HEK293 (cell line): ENCODE measurements at regions not wholly inside any gene's neighbourhood (a gene's known extent, or its start where the extent isn't known, plus 50 kb on each side); places are given as distances from the start of the nearest gene placed in this dataset.

Source experiments
- CTCF ChIA-PET: fragments of 350-600 bp; formaldehyde crosslinking; extraction: SDS; loops from one replicate; lab custom pipeline; 2021; ENCODE audit warnings: antibody characterized with exemption; lab: Yijun Ruan, JAX
- POLR2A ChIA-PET: fragments of 300-600 bp; formaldehyde crosslinking; extraction: SDS; loops from one replicate; lab custom pipeline; 2020; ENCODE audit warnings: antibody characterized with exemption, inconsistent platforms; lab: Yijun Ruan, JAX
- H3K27ac ChIP-seq: fragments of 200-500 bp; sonication (Bioruptor generic); 2 replicates; pipeline ENCODE4 v1.5.1; 2014; ENCODE audit warnings: low read depth, low read length, control low read depth, inconsistent platforms; ENCODE audit errors: extremely low read depth
- H3K36me3 ChIP-seq, 2 experiments: fragments of 200-500 bp in 1 of 2; sonication (Bioruptor generic) in 1 of 2; 1 replicate in 1 of 2; 2 replicates in 1 of 2; pipeline ENCODE4 v1.5.1; 2014 to 2017; ENCODE audit warnings: inconsistent platforms in 2 of 2, low read length in 2 of 2; ENCODE audit not compliant: control insufficient read depth in 2 of 2, insufficient read depth in 1 of 2
- H3K4me1 ChIP-seq: fragments of 200-500 bp; sonication (Bioruptor generic); 2 replicates; pipeline ENCODE4 v1.5.1; 2014; ENCODE audit warnings: mild to moderate bottlenecking, low read length, inconsistent platforms; ENCODE audit not compliant: control insufficient read depth, insufficient read depth
- H3K4me3 ChIP-seq: 2 replicates; pipeline ENCODE4 v1.5.1; 2011; ENCODE audit warnings: low read depth, mild to moderate bottlenecking, control low read depth, low read length, moderate library complexity
- H3K9me3 ChIP-seq: fragments of 200-500 bp; sonication (Bioruptor generic); 2 replicates; pipeline ENCODE4 v1.5.1; 2014; ENCODE audit warnings: low read depth, low read length, inconsistent platforms; ENCODE audit not compliant: control insufficient read depth, insufficient read depth
- BCL11A ChIP-seq: fragments of 450-650 bp; formaldehyde crosslinking; IDR thresholded peaks from 2 replicates; pipeline ENCODE4 v1.5.1; 2016; ENCODE audit warnings: low read depth, missing biosample characterization, missing genetic modification characterization
- SETDB1 ChIP-seq: IDR thresholded peaks from one replicate; pipeline ENCODE4 v1.6.1; 2017; ENCODE audit warnings: mild to moderate bottlenecking, low read length, moderate library complexity, mixed read lengths; ENCODE audit not compliant: insufficient read length
- SP2 ChIP-seq: fragments of 450-650 bp; formaldehyde crosslinking; IDR thresholded peaks from 2 replicates; pipeline ENCODE4 v1.5.1; 2016; ENCODE audit warnings: missing biosample characterization, missing genetic modification characterization
- ZNF366 ChIP-seq: fragments of 450-650 bp; formaldehyde crosslinking; conservative IDR thresholded peaks from 2 replicates; pipeline ENCODE4 v1.5.1; 2016; ENCODE audit warnings: missing biosample characterization, missing genetic modification characterization
- ZNF48 ChIP-seq: fragments of 450-650 bp; formaldehyde crosslinking; IDR thresholded peaks from 2 replicates; pipeline ENCODE4 v1.5.1; 2016; ENCODE audit warnings: missing biosample characterization, missing genetic modification characterization
- ZNF548 ChIP-seq: fragments of 450-650 bp; formaldehyde crosslinking; IDR thresholded peaks from 2 replicates; pipeline ENCODE4 v1.5.1; 2016; ENCODE audit warnings: missing biosample characterization, missing genetic modification characterization
- TF ChIP-seq, protein P1 (sequence below): fragments of 450-650 bp; formaldehyde crosslinking; IDR thresholded peaks from 2 replicates; pipeline ENCODE4 v1.5.1; 2016; ENCODE audit warnings: missing biosample characterization, missing genetic modification characterization
- TF ChIP-seq, protein P2 (sequence below): fragments of 450-650 bp; formaldehyde crosslinking; IDR thresholded peaks from 2 replicates; pipeline ENCODE4 v1.5.1; 2016; ENCODE audit warnings: missing biosample characterization, missing genetic modification characterization
- TF ChIP-seq, protein P3 (sequence below): fragments of 450-650 bp; formaldehyde crosslinking; IDR thresholded peaks from 2 replicates; pipeline ENCODE4 v1.5.1; 2017; ENCODE audit warnings: missing biosample characterization, missing genetic modification characterization
- TF ChIP-seq, protein P4 (sequence below): fragments of 450-650 bp; formaldehyde crosslinking; IDR thresholded peaks from 2 replicates; pipeline ENCODE4 v1.5.1; 2016; ENCODE audit warnings: missing biosample characterization, missing genetic modification characterization
- TF ChIP-seq, protein P5 (sequence below): sonication (generic); formaldehyde crosslinking; IDR thresholded peaks from 2 replicates; pipeline ENCODE4 v1.8.1; 2022; ENCODE audit warnings: mild to moderate bottlenecking, moderate library complexity, missing genetic modification reagents
- TF ChIP-seq, protein P6 (sequence below): fragments of 450-650 bp; formaldehyde crosslinking; IDR thresholded peaks from 2 replicates; pipeline ENCODE4 v1.5.1; 2017; ENCODE audit warnings: missing biosample characterization, mild to moderate bottlenecking, missing genetic modification characterization, moderate library complexity

DNA sequence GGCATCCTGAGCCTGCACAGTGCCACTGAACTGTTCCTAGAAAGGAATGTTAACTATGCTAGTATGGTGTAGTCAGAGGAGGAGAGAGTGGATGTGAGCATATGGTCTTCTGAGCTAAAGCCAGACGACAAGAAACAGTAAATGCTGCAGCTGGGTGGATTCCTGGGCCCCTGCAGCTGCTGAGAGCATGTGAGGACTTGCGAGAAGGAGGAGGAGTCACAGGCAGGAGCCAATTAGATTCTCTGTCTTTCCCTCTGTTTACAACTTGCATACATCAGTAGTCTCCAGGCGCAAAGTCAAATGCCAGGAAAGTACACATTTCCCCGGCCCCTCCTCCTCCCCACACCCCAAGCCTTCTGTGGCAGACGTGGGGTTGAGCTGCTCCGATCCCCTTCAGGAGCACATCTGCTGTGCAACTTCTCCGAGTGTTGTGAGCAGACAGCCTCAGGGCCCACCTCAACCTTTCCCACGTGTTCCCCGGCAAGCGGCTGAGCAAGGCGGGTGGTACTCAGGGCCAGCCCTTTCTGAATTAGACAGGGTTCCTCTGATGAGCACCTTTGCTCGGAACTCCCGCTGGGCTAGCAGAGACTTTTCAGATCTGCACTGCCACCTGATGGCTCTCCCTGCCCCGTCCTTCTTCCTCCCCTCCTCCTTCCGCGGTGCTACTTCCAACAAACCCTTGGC lies 108.7 kb upstream of the ATP6AP2 start (continued):
- TF ChIP-seq, protein P1, sequence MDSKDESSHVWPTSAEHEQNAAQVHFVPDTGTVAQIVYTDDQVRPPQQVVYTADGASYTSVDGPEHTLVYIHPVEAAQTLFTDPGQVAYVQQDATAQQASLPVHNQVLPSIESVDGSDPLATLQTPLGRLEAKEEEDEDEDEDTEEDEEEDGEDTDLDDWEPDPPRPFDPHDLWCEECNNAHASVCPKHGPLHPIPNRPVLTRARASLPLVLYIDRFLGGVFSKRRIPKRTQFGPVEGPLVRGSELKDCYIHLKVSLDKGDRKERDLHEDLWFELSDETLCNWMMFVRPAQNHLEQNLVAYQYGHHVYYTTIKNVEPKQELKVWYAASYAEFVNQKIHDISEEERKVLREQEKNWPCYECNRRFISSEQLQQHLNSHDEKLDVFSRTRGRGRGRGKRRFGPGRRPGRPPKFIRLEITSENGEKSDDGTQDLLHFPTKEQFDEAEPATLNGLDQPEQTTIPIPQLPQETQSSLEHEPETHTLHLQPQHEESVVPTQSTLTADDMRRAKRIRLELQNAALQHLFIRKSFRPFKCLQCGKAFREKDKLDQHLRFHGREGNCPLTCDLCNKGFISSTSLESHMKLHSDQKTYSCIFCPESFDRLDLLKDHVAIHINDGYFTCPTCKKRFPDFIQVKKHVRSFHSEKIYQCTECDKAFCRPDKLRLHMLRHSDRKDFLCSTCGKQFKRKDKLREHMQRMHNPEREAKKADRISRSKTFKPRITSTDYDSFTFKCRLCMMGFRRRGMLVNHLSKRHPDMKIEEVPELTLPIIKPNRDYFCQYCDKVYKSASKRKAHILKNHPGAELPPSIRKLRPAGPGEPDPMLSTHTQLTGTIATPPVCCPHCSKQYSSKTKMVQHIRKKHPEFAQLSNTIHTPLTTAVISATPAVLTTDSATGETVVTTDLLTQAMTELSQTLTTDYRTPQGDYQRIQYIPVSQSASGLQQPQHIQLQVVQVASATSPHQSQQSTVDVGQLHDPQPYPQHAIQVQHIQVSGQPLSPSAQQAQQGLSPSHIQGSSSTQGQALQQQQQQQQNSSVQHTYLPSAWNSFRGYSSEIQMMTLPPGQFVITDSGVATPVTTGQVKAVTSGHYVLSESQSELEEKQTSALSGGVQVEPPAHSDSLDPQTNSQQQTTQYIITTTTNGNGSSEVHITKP (tag by site-specific recombination), result peak; percentile 45; the same call in 1 of the 2 replicates
- TF ChIP-seq SETDB1, result peak; percentile 44
- TF ChIP-seq, protein P2, sequence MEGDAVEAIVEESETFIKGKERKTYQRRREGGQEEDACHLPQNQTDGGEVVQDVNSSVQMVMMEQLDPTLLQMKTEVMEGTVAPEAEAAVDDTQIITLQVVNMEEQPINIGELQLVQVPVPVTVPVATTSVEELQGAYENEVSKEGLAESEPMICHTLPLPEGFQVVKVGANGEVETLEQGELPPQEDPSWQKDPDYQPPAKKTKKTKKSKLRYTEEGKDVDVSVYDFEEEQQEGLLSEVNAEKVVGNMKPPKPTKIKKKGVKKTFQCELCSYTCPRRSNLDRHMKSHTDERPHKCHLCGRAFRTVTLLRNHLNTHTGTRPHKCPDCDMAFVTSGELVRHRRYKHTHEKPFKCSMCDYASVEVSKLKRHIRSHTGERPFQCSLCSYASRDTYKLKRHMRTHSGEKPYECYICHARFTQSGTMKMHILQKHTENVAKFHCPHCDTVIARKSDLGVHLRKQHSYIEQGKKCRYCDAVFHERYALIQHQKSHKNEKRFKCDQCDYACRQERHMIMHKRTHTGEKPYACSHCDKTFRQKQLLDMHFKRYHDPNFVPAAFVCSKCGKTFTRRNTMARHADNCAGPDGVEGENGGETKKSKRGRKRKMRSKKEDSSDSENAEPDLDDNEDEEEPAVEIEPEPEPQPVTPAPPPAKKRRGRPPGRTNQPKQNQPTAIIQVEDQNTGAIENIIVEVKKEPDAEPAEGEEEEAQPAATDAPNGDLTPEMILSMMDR (tag by site-specific recombination), result peak; percentile 62
- no peak for TF ChIP-seq ZNF48 (tag by site-specific recombination)
- no peak for TF ChIP-seq BCL11A (tag by site-specific recombination)
- TF ChIP-seq, protein P3, sequence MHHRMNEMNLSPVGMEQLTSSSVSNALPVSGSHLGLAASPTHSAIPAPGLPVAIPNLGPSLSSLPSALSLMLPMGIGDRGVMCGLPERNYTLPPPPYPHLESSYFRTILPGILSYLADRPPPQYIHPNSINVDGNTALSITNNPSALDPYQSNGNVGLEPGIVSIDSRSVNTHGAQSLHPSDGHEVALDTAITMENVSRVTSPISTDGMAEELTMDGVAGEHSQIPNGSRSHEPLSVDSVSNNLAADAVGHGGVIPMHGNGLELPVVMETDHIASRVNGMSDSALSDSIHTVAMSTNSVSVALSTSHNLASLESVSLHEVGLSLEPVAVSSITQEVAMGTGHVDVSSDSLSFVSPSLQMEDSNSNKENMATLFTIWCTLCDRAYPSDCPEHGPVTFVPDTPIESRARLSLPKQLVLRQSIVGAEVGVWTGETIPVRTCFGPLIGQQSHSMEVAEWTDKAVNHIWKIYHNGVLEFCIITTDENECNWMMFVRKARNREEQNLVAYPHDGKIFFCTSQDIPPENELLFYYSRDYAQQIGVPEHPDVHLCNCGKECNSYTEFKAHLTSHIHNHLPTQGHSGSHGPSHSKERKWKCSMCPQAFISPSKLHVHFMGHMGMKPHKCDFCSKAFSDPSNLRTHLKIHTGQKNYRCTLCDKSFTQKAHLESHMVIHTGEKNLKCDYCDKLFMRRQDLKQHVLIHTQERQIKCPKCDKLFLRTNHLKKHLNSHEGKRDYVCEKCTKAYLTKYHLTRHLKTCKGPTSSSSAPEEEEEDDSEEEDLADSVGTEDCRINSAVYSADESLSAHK (tag by site-specific recombination), result no peak
- TF ChIP-seq, protein P4, sequence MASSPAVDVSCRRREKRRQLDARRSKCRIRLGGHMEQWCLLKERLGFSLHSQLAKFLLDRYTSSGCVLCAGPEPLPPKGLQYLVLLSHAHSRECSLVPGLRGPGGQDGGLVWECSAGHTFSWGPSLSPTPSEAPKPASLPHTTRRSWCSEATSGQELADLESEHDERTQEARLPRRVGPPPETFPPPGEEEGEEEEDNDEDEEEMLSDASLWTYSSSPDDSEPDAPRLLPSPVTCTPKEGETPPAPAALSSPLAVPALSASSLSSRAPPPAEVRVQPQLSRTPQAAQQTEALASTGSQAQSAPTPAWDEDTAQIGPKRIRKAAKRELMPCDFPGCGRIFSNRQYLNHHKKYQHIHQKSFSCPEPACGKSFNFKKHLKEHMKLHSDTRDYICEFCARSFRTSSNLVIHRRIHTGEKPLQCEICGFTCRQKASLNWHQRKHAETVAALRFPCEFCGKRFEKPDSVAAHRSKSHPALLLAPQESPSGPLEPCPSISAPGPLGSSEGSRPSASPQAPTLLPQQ, result peak; percentile 85
- TF ChIP-seq ZNF366 (tag by site-specific recombination), result peak; percentile 33; the same call in 1 of the 2 replicates

DNA sequence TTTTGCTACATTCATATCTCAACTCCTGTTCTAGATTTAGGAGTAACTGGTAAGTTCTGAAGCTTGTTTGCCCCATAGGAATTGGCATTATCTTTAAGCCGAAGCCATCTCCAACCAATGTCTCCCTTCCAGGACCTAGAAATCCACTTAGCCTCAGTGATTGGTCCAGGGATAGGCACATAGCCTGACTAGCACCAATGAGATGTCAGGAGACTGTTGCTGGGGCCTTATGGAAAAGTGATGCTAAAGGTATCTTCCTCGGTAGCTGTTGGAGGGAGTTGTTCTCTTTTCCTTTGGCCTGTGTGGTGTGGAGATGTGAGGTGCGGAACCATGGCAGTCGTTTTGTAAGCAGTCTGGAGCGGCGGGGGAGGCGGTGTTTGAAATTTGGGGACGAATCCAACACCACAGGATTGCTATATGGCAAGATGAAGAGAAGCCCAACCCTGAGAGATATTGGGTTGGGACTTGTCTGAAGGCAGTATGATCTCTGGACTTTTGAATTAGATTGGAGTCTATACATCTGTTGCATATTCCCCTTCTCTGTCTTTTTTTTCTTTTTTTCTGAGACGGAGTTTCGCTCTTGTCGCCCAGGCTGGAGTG lies 109.8 kb upstream of the ATP6AP2 start:
- TF ChIP-seq ZNF548 (tag by site-specific recombination) (peak; percentile 63; the same call in 1 of the 2 replicates), SP2 (tag by site-specific recombination) (peak; percentile 29; the same call in 1 of the 2 replicates)
- TF ChIP-seq, protein P5, sequence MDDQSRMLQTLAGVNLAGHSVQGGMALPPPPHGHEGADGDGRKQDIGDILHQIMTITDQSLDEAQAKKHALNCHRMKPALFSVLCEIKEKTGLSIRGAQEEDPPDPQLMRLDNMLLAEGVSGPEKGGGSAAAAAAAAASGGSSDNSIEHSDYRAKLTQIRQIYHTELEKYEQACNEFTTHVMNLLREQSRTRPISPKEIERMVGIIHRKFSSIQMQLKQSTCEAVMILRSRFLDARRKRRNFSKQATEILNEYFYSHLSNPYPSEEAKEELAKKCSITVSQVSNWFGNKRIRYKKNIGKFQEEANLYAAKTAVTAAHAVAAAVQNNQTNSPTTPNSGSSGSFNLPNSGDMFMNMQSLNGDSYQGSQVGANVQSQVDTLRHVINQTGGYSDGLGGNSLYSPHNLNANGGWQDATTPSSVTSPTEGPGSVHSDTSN (CRISPR knock-in tag), result no peak
- TF ChIP-seq, protein P6, sequence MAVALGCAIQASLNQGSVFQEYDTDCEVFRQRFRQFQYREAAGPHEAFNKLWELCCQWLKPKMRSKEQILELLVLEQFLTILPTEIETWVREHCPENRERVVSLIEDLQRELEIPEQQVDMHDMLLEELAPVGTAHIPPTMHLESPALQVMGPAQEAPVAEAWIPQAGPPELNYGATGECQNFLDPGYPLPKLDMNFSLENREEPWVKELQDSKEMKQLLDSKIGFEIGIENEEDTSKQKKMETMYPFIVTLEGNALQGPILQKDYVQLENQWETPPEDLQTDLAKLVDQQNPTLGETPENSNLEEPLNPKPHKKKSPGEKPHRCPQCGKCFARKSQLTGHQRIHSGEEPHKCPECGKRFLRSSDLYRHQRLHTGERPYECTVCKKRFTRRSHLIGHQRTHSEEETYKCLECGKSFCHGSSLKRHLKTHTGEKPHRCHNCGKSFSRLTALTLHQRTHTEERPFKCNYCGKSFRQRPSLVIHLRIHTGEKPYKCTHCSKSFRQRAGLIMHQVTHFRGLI, result peak; percentile 90
- ChIA-PET CTCF (interaction anchor here (0.7 kb wide), 1 partner anchor 597 kb away, joined by 3 read pairs; no protein-coding TSS in a partner anchor), POLR2A (no interaction called here)
- H3K36me3 ChIP-seq, result no peaks in the 10 kb centered on the region
- no peak overlapping the region for H3K27ac ChIP-seq
- H3K4me3 ChIP-seq, result no peak overlapping the region
- no peaks in the 10 kb centered on the region for H3K4me1 ChIP-seq
- H3K9me3 ChIP-seq, result no peaks in the 10 kb centered on the region
